Liver (tissue), 8 donors: ENCODE measurements at regions not wholly inside any gene's neighbourhood (a gene's known extent, or its start where the extent isn't known, plus 50 kb on each side); places are given as distances from the start of the nearest gene placed in this dataset.
"Not testable (repeated sequence)": the region's sequence is repeated elsewhere in the genome, so short reads cannot be mapped to it uniquely, and the experiment has no call there.

Experiments
- DNase-seq: peaks from one replicate; pipeline ENCODE4 v3.0.0-alpha.2; 2017; ENCODE audit warnings: low spot score
- H3K27ac ChIP-seq, 2 donors: one replicate each; pipeline ENCODE4 v1.7.0; 2013; ENCODE audit warnings: inconsistent platforms in 2 of 2, low read length in 2 of 2, control low read depth in 1 of 2, low read depth in 1 of 2, mild to moderate bottlenecking in 1 of 2
- H3K27me3 ChIP-seq, 4 donors: one replicate each; pipeline versions ENCODE4 v1.6.1 to v1.7.0; 2013; ENCODE audit warnings: low read length in 3 of 4, inconsistent platforms in 1 of 4, mild to moderate bottlenecking in 1 of 4, moderate library complexity in 1 of 4; ENCODE audit not compliant: control insufficient read depth in 4 of 4, insufficient read depth in 4 of 4
- H3K36me3 ChIP-seq, 4 donors: one replicate each; pipeline versions ENCODE4 v1.6.1 to v1.7.0; 2013; ENCODE audit warnings: low read length in 3 of 4, mild to moderate bottlenecking in 3 of 4, low read depth in 1 of 4, moderate library complexity in 1 of 4; ENCODE audit not compliant: control insufficient read depth in 4 of 4, insufficient read depth in 3 of 4
- H3K4me1 ChIP-seq, 4 donors: one replicate each; pipeline versions ENCODE4 v1.6.1 to v1.7.0; 2013; ENCODE audit warnings: low read length in 3 of 4, mild to moderate bottlenecking in 3 of 4, moderate library complexity in 1 of 4; ENCODE audit not compliant: control insufficient read depth in 4 of 4, insufficient read depth in 4 of 4
- H3K4me3 ChIP-seq, 3 donors: one replicate each; pipeline versions ENCODE4 v1.6.1 to v1.7.0; 2013; ENCODE audit warnings: low read length in 3 of 3, control low read depth in 1 of 3, low read depth in 1 of 3, mild to moderate bottlenecking in 1 of 3
- H3K9ac ChIP-seq, 2 donors: one replicate each; pipeline ENCODE4 v1.7.0; 2013; ENCODE audit warnings: low read length in 2 of 2, mild to moderate bottlenecking in 2 of 2, moderate library complexity in 2 of 2, control low read depth in 1 of 2, low read depth in 1 of 2
- H3K9me3 ChIP-seq, 4 donors: one replicate each; pipeline versions ENCODE4 v1.6.1 to v1.7.0; 2013; ENCODE audit warnings: low read length in 3 of 4; ENCODE audit not compliant: control insufficient read depth in 4 of 4
- ATF3 ChIP-seq: IDR thresholded peaks from 2 replicates; pipeline ENCODE4 v1.6.1; 2016; ENCODE audit warnings: antibody characterized with exemption
- EGR1 ChIP-seq, 2 donors: IDR thresholded peaks; 2 replicates each; pipeline ENCODE4 v1.6.1; 2016 to 2018; ENCODE audit warnings: antibody characterized with exemption in 2 of 2, low read depth in 2 of 2
- FOXA1 ChIP-seq: IDR thresholded peaks from 2 replicates; pipeline ENCODE4 v1.6.1; 2016; ENCODE audit warnings: antibody characterized with exemption
- FOXA2 ChIP-seq: IDR thresholded peaks from 2 replicates; pipeline ENCODE4 v1.6.1; 2016; ENCODE audit warnings: antibody characterized with exemption
- GABPA ChIP-seq, 2 donors: IDR thresholded peaks in 1 of 2; conservative IDR thresholded peaks in 1 of 2; 2 replicates each; pipeline ENCODE4 v1.6.1; 2016; ENCODE audit warnings: antibody characterized with exemption in 2 of 2, mild to moderate bottlenecking in 1 of 2, moderate library complexity in 1 of 2
- HNF4A ChIP-seq, 2 donors: conservative IDR thresholded peaks; 2 replicates each; pipeline ENCODE4 v1.6.1; 2016; ENCODE audit warnings: antibody characterized with exemption in 2 of 2, mild to moderate bottlenecking in 2 of 2
- HNF4G ChIP-seq: IDR thresholded peaks from 2 replicates; pipeline ENCODE4 v1.6.1; 2016; ENCODE audit warnings: antibody characterized with exemption
- JUND ChIP-seq, 2 donors: IDR thresholded peaks; 2 replicates each; pipeline ENCODE4 v1.6.1; 2016; ENCODE audit warnings: antibody characterized with exemption in 2 of 2
- MAX ChIP-seq: IDR thresholded peaks from 2 replicates; pipeline ENCODE4 v1.6.1; 2016; ENCODE audit warnings: antibody characterized with exemption
- NR2F2 ChIP-seq: IDR thresholded peaks from 2 replicates; pipeline ENCODE4 v1.6.1; 2016; ENCODE audit warnings: antibody characterized with exemption
- RXRA ChIP-seq, 2 donors: IDR thresholded peaks; 2 replicates each; pipeline ENCODE4 v1.6.1; 2017 to 2018; ENCODE audit warnings: antibody characterized with exemption in 2 of 2, mild to moderate bottlenecking in 1 of 2
- ZBTB33 ChIP-seq: IDR thresholded peaks from 2 replicates; pipeline ENCODE4 v1.6.1; 2016; ENCODE audit warnings: antibody characterized with exemption
- WGBS: extraction: QIAGEN DNeasy Blood & Tissue Kit; methylation state at CpG from one replicate; pipeline ENCODE4 v1.1.7; 2013; 5-methylcytosine and 5-hydroxymethylcytosine counted together
- TF ChIP-seq, protein P1 (sequence below): fragments of 150-350 bp; IDR thresholded peaks from 2 replicates; pipeline ENCODE4 v1.5.1; 2017; ENCODE audit warnings: improper control_type of control experiment, low read depth, low read length; ENCODE audit not compliant: missing input control
- TF ChIP-seq, protein P2 (sequence below): IDR thresholded peaks from 2 replicates; pipeline ENCODE4 v1.6.1; 2016; ENCODE audit warnings: antibody characterized with exemption, mild to moderate bottlenecking
- donor health status: healthy.
- donor health status: healthy.
- donor health status: healthy.
- donor health status: healthy.
- donor health status: healthy.

GRCh38 chr3:56935811-56936210 lies 124.7 kb upstream of the SPATA12 start (continued):
- TF ChIP-seq, protein P1, sequence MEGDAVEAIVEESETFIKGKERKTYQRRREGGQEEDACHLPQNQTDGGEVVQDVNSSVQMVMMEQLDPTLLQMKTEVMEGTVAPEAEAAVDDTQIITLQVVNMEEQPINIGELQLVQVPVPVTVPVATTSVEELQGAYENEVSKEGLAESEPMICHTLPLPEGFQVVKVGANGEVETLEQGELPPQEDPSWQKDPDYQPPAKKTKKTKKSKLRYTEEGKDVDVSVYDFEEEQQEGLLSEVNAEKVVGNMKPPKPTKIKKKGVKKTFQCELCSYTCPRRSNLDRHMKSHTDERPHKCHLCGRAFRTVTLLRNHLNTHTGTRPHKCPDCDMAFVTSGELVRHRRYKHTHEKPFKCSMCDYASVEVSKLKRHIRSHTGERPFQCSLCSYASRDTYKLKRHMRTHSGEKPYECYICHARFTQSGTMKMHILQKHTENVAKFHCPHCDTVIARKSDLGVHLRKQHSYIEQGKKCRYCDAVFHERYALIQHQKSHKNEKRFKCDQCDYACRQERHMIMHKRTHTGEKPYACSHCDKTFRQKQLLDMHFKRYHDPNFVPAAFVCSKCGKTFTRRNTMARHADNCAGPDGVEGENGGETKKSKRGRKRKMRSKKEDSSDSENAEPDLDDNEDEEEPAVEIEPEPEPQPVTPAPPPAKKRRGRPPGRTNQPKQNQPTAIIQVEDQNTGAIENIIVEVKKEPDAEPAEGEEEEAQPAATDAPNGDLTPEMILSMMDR: no peak
- no peak for TF ChIP-seq RXRA (IDR thresholded peaks at IDR 0.05)

- H3K4me1 ChIP-seq, H3K27me3 ChIP-seq, H3K4me3 ChIP-seq, H3K36me3 ChIP-seq, H3K9me3 ChIP-seq, H3K27ac ChIP-seq, DNase-seq, H3K9ac ChIP-seq: not testable (repeated sequence)
- WGBS: 95% methylated on average over 26 of the region's 26 CpGs
Measured at GRCh38 chr3:56934481-56934880, 126.0 kb upstream of the SPATA12 start.

- DNase-seq: no peak
- WGBS: 94% methylated on average over 1 of the region's 1 CpG
- TF ChIP-seq ZBTB33: no peak
- TF ChIP-seq, protein P2, sequence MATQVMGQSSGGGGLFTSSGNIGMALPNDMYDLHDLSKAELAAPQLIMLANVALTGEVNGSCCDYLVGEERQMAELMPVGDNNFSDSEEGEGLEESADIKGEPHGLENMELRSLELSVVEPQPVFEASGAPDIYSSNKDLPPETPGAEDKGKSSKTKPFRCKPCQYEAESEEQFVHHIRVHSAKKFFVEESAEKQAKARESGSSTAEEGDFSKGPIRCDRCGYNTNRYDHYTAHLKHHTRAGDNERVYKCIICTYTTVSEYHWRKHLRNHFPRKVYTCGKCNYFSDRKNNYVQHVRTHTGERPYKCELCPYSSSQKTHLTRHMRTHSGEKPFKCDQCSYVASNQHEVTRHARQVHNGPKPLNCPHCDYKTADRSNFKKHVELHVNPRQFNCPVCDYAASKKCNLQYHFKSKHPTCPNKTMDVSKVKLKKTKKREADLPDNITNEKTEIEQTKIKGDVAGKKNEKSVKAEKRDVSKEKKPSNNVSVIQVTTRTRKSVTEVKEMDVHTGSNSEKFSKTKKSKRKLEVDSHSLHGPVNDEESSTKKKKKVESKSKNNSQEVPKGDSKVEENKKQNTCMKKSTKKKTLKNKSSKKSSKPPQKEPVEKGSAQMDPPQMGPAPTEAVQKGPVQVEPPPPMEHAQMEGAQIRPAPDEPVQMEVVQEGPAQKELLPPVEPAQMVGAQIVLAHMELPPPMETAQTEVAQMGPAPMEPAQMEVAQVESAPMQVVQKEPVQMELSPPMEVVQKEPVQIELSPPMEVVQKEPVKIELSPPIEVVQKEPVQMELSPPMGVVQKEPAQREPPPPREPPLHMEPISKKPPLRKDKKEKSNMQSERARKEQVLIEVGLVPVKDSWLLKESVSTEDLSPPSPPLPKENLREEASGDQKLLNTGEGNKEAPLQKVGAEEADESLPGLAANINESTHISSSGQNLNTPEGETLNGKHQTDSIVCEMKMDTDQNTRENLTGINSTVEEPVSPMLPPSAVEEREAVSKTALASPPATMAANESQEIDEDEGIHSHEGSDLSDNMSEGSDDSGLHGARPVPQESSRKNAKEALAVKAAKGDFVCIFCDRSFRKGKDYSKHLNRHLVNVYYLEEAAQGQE: no peak
- H3K27ac ChIP-seq: no peak overlapping the region
- no peaks in the 10 kb centered on the region for H3K27me3 ChIP-seq
- H3K36me3 ChIP-seq: no peaks in the 10 kb centered on the region
- no peaks in the 10 kb centered on the region for H3K9me3 ChIP-seq
- no peak overlapping the region for H3K4me3 ChIP-seq
- no peak overlapping the region for H3K9ac ChIP-seq
- H3K4me1 ChIP-seq: no peaks in the 10 kb centered on the region
Measured at GRCh38 chr3:56933803-56934202, 126.7 kb upstream of the SPATA12 start.

DNA sequence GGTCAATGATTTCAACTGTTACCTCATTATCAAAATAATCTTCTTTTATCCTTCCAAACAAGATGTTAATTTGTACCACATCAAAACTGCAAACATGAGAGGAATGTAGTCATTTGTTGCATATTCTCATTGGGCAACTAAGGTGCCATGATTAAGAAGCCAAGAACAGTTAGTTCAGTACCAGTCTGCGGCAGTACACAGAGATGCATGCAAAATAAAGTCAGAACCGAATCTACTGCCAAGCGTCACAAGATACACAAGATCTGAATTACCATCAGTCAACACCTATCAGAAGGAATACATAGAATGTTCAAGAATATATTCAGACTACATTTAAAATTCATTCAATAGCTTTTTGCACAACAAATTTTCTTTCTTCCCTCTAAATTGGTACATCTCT lies 127.6 kb upstream of the SPATA12 start:
- no peak overlapping the region for H3K27ac ChIP-seq
- no peaks in the 10 kb centered on the region for H3K36me3 ChIP-seq
- peaks cover 0 to 3% (median 0%) of the 10 kb centered on the region in 4 donors for H3K4me1 ChIP-seq
- H3K9ac ChIP-seq: no peak overlapping the region
- WGBS: 97% methylated on average over 3 of the region's 3 CpGs
- H3K4me3 ChIP-seq: no peak overlapping the region
- H3K27me3 ChIP-seq: no peaks in the 10 kb centered on the region
- DNase-seq: no peak
- no peaks in the 10 kb centered on the region for H3K9me3 ChIP-seq
- TF ChIP-seq JUND (IDR thresholded peaks at IDR 0.05): no peak
- no peak for TF ChIP-seq ZBTB33
- TF ChIP-seq HNF4A (conservative IDR thresholded peaks at IDR 0.05): no peak
- TF ChIP-seq GABPA (IDR thresholded peaks at IDR 0.05 in 1 of 2, conservative IDR thresholded peaks at IDR 0.05 in 1 of 2): no peak
- no peak for TF ChIP-seq FOXA1
- TF ChIP-seq, protein P1: no peak
- no peak for TF ChIP-seq EGR1 (IDR thresholded peaks at IDR 0.05; ENCODE audit: low read depth in 2 of 2)
- no peak for TF ChIP-seq FOXA2
- TF ChIP-seq ATF3: no peak
- TF ChIP-seq NR2F2: no peak
- TF ChIP-seq MAX: no peak
- no peak for TF ChIP-seq HNF4G
